A673 (cell line): ENCODE measurements at regions not wholly inside any gene's neighbourhood (a gene's known extent, or its start where the extent isn't known, plus 50 kb on each side); places are given as distances from the start of the nearest gene placed in this dataset.
"Not testable (repeated sequence)": the region's sequence is repeated elsewhere in the genome, so short reads cannot be mapped to it uniquely, and the experiment has no call there.

ENCODE experiments used
- BruUV-seq: library from RNA; stranded (reverse); fragments of 400-500 nt; replicated peaks from 2 replicates; lab custom pipeline; 2021; lab: Mats Ljungman, UMichigan
- CTCF ChIA-PET: fragments of 300-600 bp; sonication (Branson Sonifier 250); formaldehyde crosslinking; loops from one replicate; lab custom pipeline; 2022; ENCODE audit warnings: antibody characterized with exemption; lab: Charles Lee
- POLR2A ChIA-PET: fragments of 300-600 bp; sonication (Branson Sonifier 250); formaldehyde crosslinking; loops from one replicate; lab custom pipeline; 2022; ENCODE audit warnings: antibody characterized with exemption; ENCODE audit not compliant: low non-redundant PET; lab: Charles Lee
- DNase-seq: peaks from one replicate; pipeline ENCODE4 v3.0.0-alpha.2; 2015; ENCODE audit warnings: low spot score
- H3K27ac ChIP-seq: fragments of 200-600 bp; sonication (generic); 2 replicates; pipeline ENCODE4 v1.5.1; 2016; ENCODE audit warnings: mixed run types, low read depth, mild to moderate bottlenecking, mixed read lengths, antibody characterized with exemption, low read length; ENCODE audit not compliant: poor library complexity, severe bottlenecking
- H3K27me3 ChIP-seq: fragments of 200-600 bp; sonication (generic); replicated peaks from 2 replicates; pipeline ENCODE4 v1.6.1; 2017; ENCODE audit warnings: mixed run types, low read depth, mild to moderate bottlenecking, mixed read lengths, antibody characterized with exemption, low read length; ENCODE audit not compliant: insufficient read depth, poor library complexity
- H3K36me3 ChIP-seq: fragments of 200-600 bp; sonication (generic); 2 replicates; pipeline ENCODE4 v1.6.1; 2016; ENCODE audit warnings: mixed run types, mild to moderate bottlenecking, mixed read lengths, antibody characterized with exemption, low read length; ENCODE audit not compliant: insufficient read depth, poor library complexity, severe bottlenecking
- H3K4me1 ChIP-seq: fragments of 200-600 bp; sonication (generic); 2 replicates; pipeline ENCODE4 v1.6.1; 2017; ENCODE audit warnings: mixed run types, mild to moderate bottlenecking, mixed read lengths, antibody characterized with exemption, low read length; ENCODE audit not compliant: insufficient read depth, poor library complexity, severe bottlenecking
- H3K4me3 ChIP-seq: fragments of 200-600 bp; sonication (generic); 2 replicates; pipeline ENCODE4 v1.5.1; 2016; ENCODE audit warnings: low read depth, mixed run types, mild to moderate bottlenecking, mixed read lengths, low read length; ENCODE audit not compliant: poor library complexity, severe bottlenecking
- H3K9me3 ChIP-seq: fragments of 200-600 bp; sonication (generic); 2 replicates; pipeline ENCODE4 v1.6.1; 2016; ENCODE audit warnings: mixed run types, low read depth, mild to moderate bottlenecking, mixed read lengths, antibody characterized with exemption, low read length; ENCODE audit not compliant: poor library complexity, severe bottlenecking
- CTCF ChIP-seq: fragments of 300-800, 200-600 bp; sonication (generic); conservative IDR thresholded peaks from 2 replicates; pipeline ENCODE4 v1.5.1; 2017; ENCODE audit warnings: low read depth, mild to moderate bottlenecking, antibody characterized with exemption, low read length, moderate library complexity, mixed read lengths
- EZH2 ChIP-seq: fragments of 200-600 bp; sonication (generic); IDR thresholded peaks from 2 replicates; pipeline ENCODE4 v1.6.1; 2017; ENCODE audit warnings: borderline replicate concordance, low read depth, mild to moderate bottlenecking, mixed read lengths, antibody characterized with exemption, low read length; ENCODE audit not compliant: poor library complexity, severe bottlenecking
- intact Hi-C: fragments of 100-400 bp; cut with micrococcal nuclease; formaldehyde crosslinking; loops from one replicate; pipeline ENCODE4 v1.10.0; 2022; ENCODE audit not compliant: unreplicated experiment

GRCh38 chr17:22718689-22719088 is 1026.4 kb downstream of the KCNJ18 start:
- intact Hi-C loops = no loop called here
- Histone ChIP-seq H3K36me3 (no peaks in the 10 kb centered on the region), H3K27me3 (no peaks in the 10 kb centered on the region), H3K4me1 (no peaks in the 10 kb centered on the region), H3K4me3 (no peak overlapping the region), H3K27ac (no peak overlapping the region), H3K9me3 (peaks cover 43% of the 10 kb centered on the region)
- ChIA-PET CTCF (no interaction called here), POLR2A (no interaction called here)
- no TSS peak for BruUV-seq
- TF ChIP-seq EZH2 (no peak), CTCF (no peak)
- DNase-seq = no peak

GRCh38 chr17:22741066-22741465 is 1048.7 kb downstream of the KCNJ18 start:
- not testable (repeated sequence) for H3K27me3 ChIP-seq

More at GRCh38 chr17:22741066-22741465, 1048.7 kb downstream of the KCNJ18 start:
- H3K4me1 ChIP-seq, POLR2A ChIA-PET, H3K4me3 ChIP-seq, intact Hi-C loops, CTCF ChIA-PET, H3K27ac ChIP-seq, DNase-seq, BruUV-seq, H3K36me3 ChIP-seq: not testable (repeated sequence)
- H3K9me3 ChIP-seq = peaks cover 26% of the 10 kb centered on the region
